Fibroblast of the aortic adventitia (primary cell): ENCODE measurements at regions not wholly inside any gene's neighbourhood (a gene's known extent, or its start where the extent isn't known, plus 50 kb on each side); places are given as distances from the start of the nearest gene placed in this dataset.

Source experiments
- DNase-seq: peaks from one replicate; pipeline ENCODE4 v3.0.0-alpha.2; 2010; ENCODE audit warnings: low read depth
- H3K4me3 ChIP-seq: 2 replicates; pipeline ENCODE4 v1.5.1; 2011; ENCODE audit warnings: low read depth, mild to moderate bottlenecking, control low read depth, low read length, moderate library complexity
- TF ChIP-seq, protein P1 (sequence below): IDR thresholded peaks from 2 replicates; pipeline ENCODE4 v1.5.1; 2011; ENCODE audit warnings: mild to moderate bottlenecking, low read length, control low read depth, inconsistent platforms; ENCODE audit not compliant: insufficient read depth

DNA sequence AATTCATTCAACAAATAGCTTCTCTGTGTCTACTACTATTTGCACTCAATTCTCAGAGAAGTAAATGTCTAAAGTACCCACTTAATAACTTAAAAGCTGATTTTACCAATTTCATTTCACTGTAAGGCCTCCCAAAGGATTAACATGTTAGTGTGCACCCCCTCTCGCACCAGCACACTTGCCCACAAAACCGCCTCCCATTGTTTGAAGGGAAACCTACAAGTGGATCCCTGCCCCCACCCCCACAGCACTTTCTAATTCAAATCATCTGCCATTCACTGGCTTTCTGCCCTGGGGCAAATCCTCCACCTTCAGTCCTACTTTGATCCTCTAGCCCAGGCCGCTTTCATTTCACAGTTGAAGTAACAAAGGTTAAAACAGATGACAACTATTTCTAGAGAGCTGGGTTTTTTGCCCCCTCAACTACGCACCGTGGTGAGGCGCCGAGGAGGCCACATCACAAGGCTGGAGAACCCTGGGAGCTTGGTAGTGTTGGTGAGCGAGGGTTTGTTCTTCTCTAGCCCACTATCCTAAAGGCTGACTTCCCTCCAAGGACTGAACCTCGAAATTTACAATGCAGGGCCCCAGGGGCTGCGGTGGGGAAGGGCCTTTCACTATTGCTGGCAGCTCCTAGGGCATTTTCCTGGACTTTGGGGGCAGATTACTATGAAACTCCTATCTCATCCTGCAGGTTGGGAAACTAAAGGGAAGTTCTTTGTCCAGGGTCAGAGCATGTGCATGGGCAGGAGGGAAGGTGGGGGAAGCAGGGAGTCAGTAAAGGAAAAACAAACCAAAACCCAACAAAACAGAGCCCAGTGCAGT, 517.4 kb upstream of the ZMIZ1 start:
- TF ChIP-seq, protein P1, sequence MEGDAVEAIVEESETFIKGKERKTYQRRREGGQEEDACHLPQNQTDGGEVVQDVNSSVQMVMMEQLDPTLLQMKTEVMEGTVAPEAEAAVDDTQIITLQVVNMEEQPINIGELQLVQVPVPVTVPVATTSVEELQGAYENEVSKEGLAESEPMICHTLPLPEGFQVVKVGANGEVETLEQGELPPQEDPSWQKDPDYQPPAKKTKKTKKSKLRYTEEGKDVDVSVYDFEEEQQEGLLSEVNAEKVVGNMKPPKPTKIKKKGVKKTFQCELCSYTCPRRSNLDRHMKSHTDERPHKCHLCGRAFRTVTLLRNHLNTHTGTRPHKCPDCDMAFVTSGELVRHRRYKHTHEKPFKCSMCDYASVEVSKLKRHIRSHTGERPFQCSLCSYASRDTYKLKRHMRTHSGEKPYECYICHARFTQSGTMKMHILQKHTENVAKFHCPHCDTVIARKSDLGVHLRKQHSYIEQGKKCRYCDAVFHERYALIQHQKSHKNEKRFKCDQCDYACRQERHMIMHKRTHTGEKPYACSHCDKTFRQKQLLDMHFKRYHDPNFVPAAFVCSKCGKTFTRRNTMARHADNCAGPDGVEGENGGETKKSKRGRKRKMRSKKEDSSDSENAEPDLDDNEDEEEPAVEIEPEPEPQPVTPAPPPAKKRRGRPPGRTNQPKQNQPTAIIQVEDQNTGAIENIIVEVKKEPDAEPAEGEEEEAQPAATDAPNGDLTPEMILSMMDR, result no peak
- no peak overlapping the region for H3K4me3 ChIP-seq
- DNase-seq, result no peak

DNA sequence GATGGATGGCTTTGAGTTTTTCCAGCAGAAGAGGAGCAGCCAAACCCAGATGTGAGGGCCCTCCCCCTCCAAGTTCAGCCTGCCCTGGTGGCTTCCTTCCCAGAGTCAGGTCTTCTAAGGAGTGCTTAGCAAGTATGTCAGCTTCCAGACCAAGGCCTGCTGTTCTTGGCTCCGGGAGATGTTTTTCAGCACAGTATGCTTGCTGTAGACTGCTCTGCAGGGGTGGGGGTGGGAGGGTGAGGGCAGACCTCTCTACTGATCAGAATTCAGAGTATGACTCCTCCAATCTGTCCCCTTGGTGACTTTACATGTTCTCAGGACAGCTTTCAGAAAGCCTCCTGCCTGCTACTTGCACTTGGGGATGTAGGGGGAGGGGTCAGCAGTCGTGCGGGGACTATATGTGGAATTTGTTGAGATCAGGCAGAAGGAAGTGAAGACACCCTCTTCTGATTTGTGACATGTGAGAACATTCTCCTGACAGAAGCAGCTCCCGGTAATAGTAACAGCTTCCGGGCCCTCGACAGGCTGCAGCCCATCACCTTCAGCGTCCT, 516.4 kb upstream of the ZMIZ1 start:
- H3K4me3 ChIP-seq, result no peak overlapping the region
- TF ChIP-seq, protein P1, result no peak
- DNase-seq, result peak; percentile 91

DNA sequence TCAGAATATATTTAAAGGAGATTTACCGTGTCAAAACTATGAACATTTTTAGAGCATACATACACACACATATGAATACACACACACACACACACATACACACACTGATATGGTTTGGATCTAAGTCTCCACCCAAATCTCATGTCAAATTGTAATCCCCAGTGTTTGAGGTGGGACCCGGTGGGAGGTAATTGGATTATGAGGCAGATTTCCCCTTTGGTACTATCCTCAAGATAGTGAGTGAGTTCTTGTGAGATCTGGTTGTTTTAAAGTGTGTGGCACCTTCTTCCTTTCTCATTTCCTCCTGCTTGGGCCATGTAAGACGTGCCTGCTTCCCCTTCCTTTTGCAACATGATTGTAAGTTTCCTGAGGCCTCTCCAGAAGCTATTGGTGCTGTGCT, 515.0 kb upstream of the ZMIZ1 start:
- H3K4me3 ChIP-seq, result no peak overlapping the region
- DNase-seq, result no peak
- TF ChIP-seq, protein P1, result no peak

DNA sequence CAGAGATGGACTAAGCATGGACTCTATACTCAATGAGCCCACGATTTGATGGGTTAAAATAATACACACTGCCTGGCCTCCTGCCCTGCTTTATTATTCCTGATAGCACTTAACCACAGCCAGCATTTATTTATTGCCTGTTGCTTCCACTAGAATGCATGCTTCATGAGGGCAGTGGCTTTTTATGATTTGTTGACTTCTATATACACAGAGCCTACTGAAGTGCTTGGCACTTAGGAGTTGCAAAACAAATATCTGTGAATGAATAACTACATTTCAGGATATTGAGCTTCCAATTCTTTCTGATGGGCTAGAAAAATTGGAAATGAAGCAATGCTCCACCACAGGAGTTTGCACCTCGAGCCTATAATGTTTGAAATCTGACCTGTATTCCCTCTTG, 513.6 kb upstream of the ZMIZ1 start:
- no peak for DNase-seq
- no peak overlapping the region for H3K4me3 ChIP-seq
- TF ChIP-seq, protein P1, result no peak

DNA sequence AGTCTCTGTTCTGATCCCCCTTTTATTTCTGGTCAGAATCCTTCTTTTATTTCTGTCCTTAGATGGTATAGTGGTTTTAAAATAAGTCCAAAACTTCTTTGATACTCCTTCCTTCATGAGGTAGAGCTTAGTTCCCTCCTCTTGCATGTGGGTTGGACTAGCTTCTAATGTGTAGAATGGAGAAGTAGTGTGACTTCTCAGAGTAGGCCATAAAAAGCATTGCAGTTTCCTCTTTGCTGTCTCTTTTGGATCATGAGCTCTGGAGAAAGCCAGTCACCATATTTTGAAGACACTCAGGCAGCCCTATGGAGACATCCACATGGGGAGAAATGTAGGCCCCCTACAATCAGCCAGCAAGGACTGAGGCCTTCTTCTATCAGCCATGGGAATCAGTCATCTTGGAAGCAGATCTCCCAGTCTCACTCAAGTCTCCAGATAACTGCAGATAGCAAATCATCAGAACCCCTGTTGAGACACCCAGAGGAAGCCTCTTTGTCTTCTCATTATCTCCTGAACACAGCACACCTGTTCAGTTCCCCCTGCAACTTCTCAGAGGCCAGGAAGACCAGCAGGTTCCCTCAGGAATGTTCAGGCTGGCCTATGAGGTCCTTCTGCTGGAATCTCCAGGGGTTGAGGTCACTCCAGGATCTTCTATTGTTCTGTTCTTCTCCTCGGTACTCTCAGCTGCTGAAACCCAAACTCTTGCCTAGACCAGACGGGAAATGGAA, 511.9 kb upstream of the ZMIZ1 start:
- DNase-seq, result no peak
- TF ChIP-seq, protein P1, result no peak

DNA sequence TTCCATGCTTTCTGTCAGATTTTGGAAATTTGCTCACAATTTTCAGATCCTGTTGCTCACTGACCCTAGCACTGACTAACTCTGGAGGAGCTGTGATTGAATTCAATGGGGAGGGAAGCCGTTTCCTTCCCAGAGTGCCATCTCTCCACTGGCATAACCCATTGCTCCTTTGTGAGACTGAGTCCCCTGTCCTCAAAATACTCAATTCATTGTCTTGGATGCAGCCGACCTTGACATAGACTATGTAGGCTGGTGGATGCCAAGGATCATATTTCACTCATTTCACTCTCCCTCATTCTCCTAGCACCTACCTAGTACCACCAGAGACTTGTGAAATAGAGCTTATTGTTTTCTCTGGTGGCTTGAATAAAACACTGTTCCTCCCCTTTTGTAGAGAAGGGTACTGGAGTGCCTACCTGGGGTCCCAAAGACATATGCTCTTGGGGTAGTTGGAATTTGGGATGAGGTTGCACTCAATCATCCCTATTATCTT, 511.3 kb upstream of the ZMIZ1 start:
- H3K4me3 ChIP-seq, result no peak overlapping the region
- TF ChIP-seq, protein P1, result no peak
- no peak for DNase-seq

More for the DNA sequence above, 511.9 kb upstream of the ZMIZ1 start:
- H3K4me3 ChIP-seq, result no peak overlapping the region
